Smooth muscle cell (in vitro differentiated cells): ENCODE measurements at regions not wholly inside any gene's neighbourhood (a gene's known extent, or its start where the extent isn't known, plus 50 kb on each side); places are given as distances from the start of the nearest gene placed in this dataset.

Source experiments
- DNase-seq: peaks from one replicate; lab custom pipeline; 2025; ENCODE audit not compliant: unreplicated experiment; lab: John Stamatoyannopoulos, UW
- H2AFZ ChIP-seq: fragments of 200-600 bp; sonication (generic); 2 replicates; pipeline ENCODE4 v1.6.0; 2016; ENCODE audit warnings: antibody characterized with exemption, low read depth, mild to moderate bottlenecking
- H3F3A ChIP-seq: fragments of 200-600 bp; sonication (generic); 2 replicates; pipeline ENCODE4 v1.6.0; 2017; ENCODE audit warnings: antibody characterized with exemption, low read depth
- H3K27ac ChIP-seq: fragments of 200-600 bp; sonication (generic); 2 replicates; pipeline ENCODE4 v1.5.1; 2016; ENCODE audit warnings: low read depth, mild to moderate bottlenecking
- H3K27me3 ChIP-seq: fragments of 200-600 bp; sonication (generic); 2 replicates; pipeline ENCODE4 v1.6.1; 2016; ENCODE audit warnings: low read depth, mild to moderate bottlenecking
- H3K36me3 ChIP-seq: fragments of 200-600 bp; sonication (generic); 2 replicates; pipeline ENCODE4 v1.5.1; 2016; ENCODE audit warnings: low read depth
- H3K4me1 ChIP-seq: fragments of 200-600 bp; sonication (generic); 2 replicates; pipeline ENCODE4 v1.5.1; 2016; ENCODE audit warnings: low read depth
- H3K4me2 ChIP-seq: fragments of 200-600 bp; sonication (generic); 2 replicates; pipeline ENCODE4 v1.6.0; 2016; ENCODE audit warnings: mild to moderate bottlenecking
- H3K4me3 ChIP-seq: fragments of 200-600 bp; sonication (generic); 2 replicates; pipeline ENCODE4 v1.5.1; 2016; ENCODE audit warnings: mild to moderate bottlenecking
- H3K79me2 ChIP-seq: fragments of 200-600 bp; sonication (generic); 2 replicates; pipeline ENCODE4 v1.6.0; 2016; ENCODE audit warnings: low read depth, mild to moderate bottlenecking
- H3K9ac ChIP-seq: fragments of 200-600 bp; sonication (generic); 2 replicates; pipeline ENCODE4 v1.6.0; 2016; ENCODE audit warnings: low read depth
- H3K9me3 ChIP-seq: fragments of 200-600 bp; sonication (generic); replicated peaks from 2 replicates; pipeline ENCODE4 v1.5.1; 2016; ENCODE audit warnings: low read depth
- H4K20me1 ChIP-seq: fragments of 200-600 bp; sonication (generic); 2 replicates; pipeline ENCODE4 v1.6.0; 2016; ENCODE audit warnings: low read depth
- CTCF ChIP-seq: fragments of 200-600 bp; sonication (generic); IDR thresholded peaks from 2 replicates; pipeline ENCODE4 v1.5.1; 2017; ENCODE audit warnings: borderline replicate concordance, mild to moderate bottlenecking, antibody characterized with exemption; ENCODE audit not compliant: insufficient read depth, poor library complexity, severe bottlenecking
- WGBS: methylation state at CpG from one replicate; pipeline ENCODE4 v1.1.7; 2016; ENCODE audit warnings: low lambda C conversion rate; 5-methylcytosine and 5-hydroxymethylcytosine counted together

GRCh38 chr5:101675510-101676219, 620.4 kb downstream of the SLCO4C1 start:
- H3K9me3 ChIP-seq, result no peaks in the 10 kb centered on the region
- H3K36me3 ChIP-seq, result no peaks in the 10 kb centered on the region
- H3K27me3 ChIP-seq, result no peaks in the 10 kb centered on the region
- no peaks in the 10 kb centered on the region for H3F3A ChIP-seq
- H3K9ac ChIP-seq, result no peak overlapping the region
- DNase-seq, result no peak
- 91% methylated on average over 4 of the region's 4 CpGs for WGBS
- H3K4me3 ChIP-seq, result no peak overlapping the region
- no peaks in the 10 kb centered on the region for H3K79me2 ChIP-seq
- no peaks in the 10 kb centered on the region for H3K4me1 ChIP-seq
- no peak overlapping the region for H3K27ac ChIP-seq
- H2AFZ ChIP-seq, result no peak overlapping the region
- H3K4me2 ChIP-seq, result no peak overlapping the region
- TF ChIP-seq CTCF, result no peak
- H4K20me1 ChIP-seq, result no peaks in the 10 kb centered on the region

DNA sequence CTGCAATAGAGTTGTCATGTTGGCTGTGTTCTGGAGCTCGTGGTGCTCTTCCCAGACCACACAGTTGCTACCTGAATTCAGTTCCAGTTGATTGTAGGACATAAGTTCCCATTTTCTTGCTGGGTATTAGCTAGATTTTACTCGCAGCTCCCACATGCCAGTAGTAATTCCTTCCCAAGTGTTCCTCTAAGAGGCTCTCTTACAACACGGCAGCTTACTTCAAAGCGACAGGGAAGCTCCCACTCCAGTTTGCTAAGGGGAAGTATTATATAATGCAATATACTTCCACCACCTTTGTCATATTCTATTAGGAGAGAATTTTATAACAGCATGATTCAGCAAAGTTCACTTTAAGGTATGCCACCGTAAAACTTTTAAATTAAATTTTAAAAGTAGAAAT, 623.0 kb downstream of the SLCO4C1 start:
- no peaks in the 10 kb centered on the region for H3K4me1 ChIP-seq
- H3K36me3 ChIP-seq, result no peaks in the 10 kb centered on the region
- no peaks in the 10 kb centered on the region for H4K20me1 ChIP-seq
- no peak overlapping the region for H3K27ac ChIP-seq
- H3K9me3 ChIP-seq, result no peaks in the 10 kb centered on the region
- no peak overlapping the region for H3K4me2 ChIP-seq
- no peak overlapping the region for H3K9ac ChIP-seq
- H2AFZ ChIP-seq, result no peak overlapping the region
- H3K79me2 ChIP-seq, result no peaks in the 10 kb centered on the region
- H3K4me3 ChIP-seq, result no peak overlapping the region
- DNase-seq, result no peak
- TF ChIP-seq CTCF, result no peak
- H3K27me3 ChIP-seq, result no peaks in the 10 kb centered on the region
- WGBS, result 88% methylated on average over 5 of the region's 5 CpGs
- no peaks in the 10 kb centered on the region for H3F3A ChIP-seq

DNA sequence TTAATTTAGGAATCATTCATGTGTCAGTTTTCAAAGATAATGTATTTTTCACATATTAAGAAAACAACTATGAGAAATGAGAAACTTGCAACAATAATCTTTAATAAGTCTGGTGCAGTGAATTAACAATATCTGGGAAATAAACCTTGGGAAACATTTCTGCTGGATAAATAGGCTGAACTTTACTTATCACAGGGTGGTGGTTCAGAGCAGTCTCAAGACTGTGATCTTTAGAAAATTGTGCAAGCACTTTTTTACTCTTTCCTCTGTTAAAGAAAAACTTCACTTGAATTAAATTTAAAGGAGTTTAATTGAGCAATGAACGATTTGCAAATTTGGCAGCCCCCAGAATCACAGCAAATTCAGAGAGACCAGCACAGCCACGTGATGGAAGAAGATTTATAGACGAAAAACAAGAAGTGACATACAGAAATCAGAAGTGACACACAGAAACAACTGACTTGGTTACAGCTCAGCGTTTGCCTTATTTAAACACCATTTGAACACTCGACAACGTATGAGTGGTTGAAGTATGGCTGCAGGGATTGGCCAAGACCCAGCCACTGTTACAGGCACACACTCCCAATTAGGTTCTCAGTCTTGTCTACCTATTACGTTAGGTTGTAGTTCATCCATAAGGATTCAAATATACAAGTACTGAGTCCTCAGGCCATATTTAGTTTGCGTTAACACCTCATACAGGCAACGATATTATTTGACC, 631.9 kb downstream of the SLCO4C1 start:
- H3F3A ChIP-seq, result no peaks in the 10 kb centered on the region
- H3K27me3 ChIP-seq, result no peaks in the 10 kb centered on the region
- 86% methylated on average over 9 of the region's 9 CpGs for WGBS
- no peak overlapping the region for H3K27ac ChIP-seq
- no peaks in the 10 kb centered on the region for H3K36me3 ChIP-seq
- H2AFZ ChIP-seq, result no peak overlapping the region
- no peaks in the 10 kb centered on the region for H3K4me1 ChIP-seq
- H3K9ac ChIP-seq, result no peak overlapping the region
- H3K79me2 ChIP-seq, result no peaks in the 10 kb centered on the region
- no peak overlapping the region for H3K4me2 ChIP-seq
- H3K4me3 ChIP-seq, result no peak overlapping the region
- no peaks in the 10 kb centered on the region for H4K20me1 ChIP-seq
- no peak for TF ChIP-seq CTCF
- DNase-seq, result no peak
- H3K9me3 ChIP-seq, result no peaks in the 10 kb centered on the region
